Renal pelvis (tissue), 1 donor: ENCODE measurements at regions not wholly inside any gene's neighbourhood (a gene's known extent, or its start where the extent isn't known, plus 50 kb on each side); places are given as distances from the start of the nearest gene placed in this dataset.

ENCODE experiments used
- DNase-seq: peaks from one replicate; pipeline ENCODE4 v3.0.0-alpha.2; 2013

- DNase-seq, result peak; percentile 9
Observed at GRCh38 chr2:18005411-18005810, 126.9 kb downstream of the KCNS3 start.

- DNase-seq, result no peak
Observed at GRCh38 chr2:18001671-18002070, 123.2 kb downstream of the KCNS3 start.

GRCh38 chr2:17996978-17997377, 118.5 kb downstream of the KCNS3 start:
- no peak for DNase-seq

- no peak for DNase-seq
Observed at GRCh38 chr2:17995593-17995992, 117.1 kb downstream of the KCNS3 start.
